GM12878 (cell line): ENCODE measurements at regions not wholly inside any gene's neighbourhood (a gene's known extent, or its start where the extent isn't known, plus 50 kb on each side); places are given as distances from the start of the nearest gene placed in this dataset.

ENCODE experiments used
- ATAC-seq: fragments of 200-7000 bp; cut with Tn5 transposase; 3 replicates; pipeline ENCODE4 v1.9.1; 2020; ENCODE audit warnings: mild to moderate bottlenecking, moderate library complexity
- BruUV-seq: library from RNA; stranded (reverse); fragments of 400-500 nt; replicated peaks from 2 replicates; lab custom pipeline; 2021; lab: Mats Ljungman, UMichigan
- CTCF ChIA-PET: fragments of 300-600 bp; sonication (Branson Sonifier 250); formaldehyde crosslinking; extraction: SDS; loops from one replicate; lab custom pipeline; 2021; ENCODE audit warnings: inconsistent platforms; lab: Yijun Ruan, JAX
- POLR2A ChIA-PET: fragments of 350-600 bp; formaldehyde crosslinking; extraction: SDS; loops from one replicate; lab custom pipeline; 2021; ENCODE audit warnings: inconsistent platforms; lab: Charles Lee
- RAD21 ChIA-PET: fragments of 300-600 bp; sonication (Branson Sonifier 250); formaldehyde crosslinking; loops from one replicate; lab custom pipeline; 2023; ENCODE audit warnings: antibody characterized with exemption; ENCODE audit not compliant: unreplicated experiment; lab: Charles Lee
- SMC1A ChIA-PET: fragments of 300-600 bp; sonication (Branson Sonifier 250); formaldehyde crosslinking; loops from one replicate; lab custom pipeline; 2023; ENCODE audit not compliant: unreplicated experiment, uncharacterized antibody; lab: Charles Lee
- DNase-seq: peaks from one replicate; pipeline ENCODE4 v3.0.0-alpha.2; 2011; ENCODE audit warnings: low read depth, low spot score
- FAIRE-seq: peaks from 3 replicates; lab custom pipeline; 2011; peaks lifted over from hg19 to GRCh38; lab: Jason Lieb, UNC
- H2AFZ ChIP-seq: 2 replicates; pipeline ENCODE4 v1.6.0; 2011; ENCODE audit warnings: low read depth, low read length, control low read depth; ENCODE audit not compliant: control insufficient read depth
- H3K27ac ChIP-seq: 2 replicates; pipeline ENCODE4 v1.5.1; 2011; ENCODE audit warnings: control low read depth; ENCODE audit not compliant: control insufficient read depth, insufficient read depth
- H3K27me3 ChIP-seq, 2 experiments: replicated peaks in 1 of 2; 2 replicates each; pipeline versions ENCODE4 v1.6.0 to v1.6.1; 2011; ENCODE audit warnings: low read length in 1 of 2; ENCODE audit not compliant: control insufficient read depth in 2 of 2, insufficient read depth in 2 of 2
- H3K36me3 ChIP-seq, 2 experiments: 2 replicates each; pipeline ENCODE4 v1.5.1; 2011; ENCODE audit warnings: low read length in 1 of 2; ENCODE audit not compliant: control insufficient read depth in 2 of 2, insufficient read depth in 2 of 2
- H3K4me1 ChIP-seq: 2 replicates; pipeline ENCODE4 v1.6.1; 2011; ENCODE audit warnings: mild to moderate bottlenecking, low read length, moderate library complexity, mixed read lengths; ENCODE audit not compliant: control insufficient read depth, insufficient read depth
- H3K4me2 ChIP-seq: 2 replicates; pipeline ENCODE4 v1.6.0; 2011; ENCODE audit warnings: control low read depth; ENCODE audit not compliant: control insufficient read depth, insufficient read depth
- H3K4me3 ChIP-seq: fragments of 200-600 bp; sonication (generic); 2 replicates; pipeline ENCODE4 v1.5.1; 2016
- H3K79me2 ChIP-seq: 2 replicates; pipeline ENCODE4 v1.6.0; 2011; ENCODE audit warnings: low read length; ENCODE audit not compliant: control insufficient read depth, insufficient read depth
- H3K9ac ChIP-seq: 2 replicates; pipeline ENCODE4 v1.8.0; 2011; ENCODE audit warnings: low read length, control low read depth, mixed read lengths; ENCODE audit not compliant: control insufficient read depth, insufficient read depth
- H3K9me3 ChIP-seq: replicated peaks from 3 replicates; pipeline ENCODE4 v1.5.1; 2011; ENCODE audit warnings: mild to moderate bottlenecking, low read length; ENCODE audit not compliant: control insufficient read depth, insufficient read depth
- H4K20me1 ChIP-seq: 2 replicates; pipeline ENCODE4 v1.6.0; 2011; ENCODE audit not compliant: control insufficient read depth, insufficient read depth
- ATF3 ChIP-seq: IDR thresholded peaks from 2 replicates; pipeline ENCODE4 v1.6.1; 2011; ENCODE audit warnings: low read depth, mild to moderate bottlenecking, low read length, moderate library complexity, borderline replicate concordance; ENCODE audit errors: extremely low read depth
- ESRRA ChIP-seq: IDR thresholded peaks from 2 replicates; pipeline ENCODE4 v1.6.1; 2012; ENCODE audit warnings: mild to moderate bottlenecking, low read length, improper control_type of control experiment
- MYB ChIP-seq: fragments of 150-350 bp; IDR thresholded peaks from 2 replicates; pipeline ENCODE4 v1.6.1; 2014; ENCODE audit warnings: mild to moderate bottlenecking, low read depth, low read length, borderline replicate concordance
- PML ChIP-seq: IDR thresholded peaks from 2 replicates; pipeline ENCODE4 v1.6.1; 2012; ENCODE audit warnings: low read length, inconsistent platforms
- ZSCAN29 ChIP-seq: fragments of 450-650 bp; IDR thresholded peaks from 2 replicates; pipeline ENCODE4 v1.6.1; 2017; ENCODE audit warnings: mild to moderate bottlenecking, moderate library complexity
- WGBS: methylation state at CpG from one replicate; pipeline ENCODE4 v1.1.6; 2016; ENCODE audit warnings: low lambda C conversion rate; ENCODE audit not compliant: insufficient replicate concordance, insufficient coverage; ENCODE audit errors: missing lambda C conversion rate; 5-methylcytosine and 5-hydroxymethylcytosine counted together
- in situ Hi-C: fragments of 300-500 bp; cut with MboI; formaldehyde crosslinking; loops from 9 replicates; pipeline ENCODE4 v1.14.3; 2018; ENCODE audit warnings: mixed read lengths
- intact Hi-C: fragments of 100-400 bp; cut with micrococcal nuclease; formaldehyde crosslinking; loops from one replicate; pipeline ENCODE4 v1.14.2; 2022; ENCODE audit not compliant: unreplicated experiment

- TF ChIP-seq ZSCAN29 = no peak
- TF ChIP-seq MYB = no peak
- no peak for TF ChIP-seq ATF3
- TF ChIP-seq ESRRA = no peak
- TF ChIP-seq, all 136 proteins: peak for 0
- POLR2A ChIA-PET = no interaction called here
- Histone ChIP-seq H4K20me1 (no peaks in the 10 kb centered on the region), H3K4me3 (no peak overlapping the region), H3K36me3 (no peaks in the 10 kb centered on the region), H3K27ac (no peak overlapping the region), H3K27me3 (no peaks in the 10 kb centered on the region), H3K9ac (no peak overlapping the region), H3K9me3 (no peaks in the 10 kb centered on the region), H3K4me1 (no peaks in the 10 kb centered on the region), H3K4me2 (no peak overlapping the region), H3K79me2 (no peaks in the 10 kb centered on the region), H2AFZ (no peak overlapping the region)
- FAIRE-seq (no peak), DNase-seq (no peak), ATAC-seq (no peak)
- 6% methylated on average over 5 of the region's 5 CpGs for whole genome bisulfite sequencing
- intact Hi-C loops = no loop called here
- no TSS peak for BruUV-seq
- SMC1A ChIA-PET = no interaction called here
- RAD21 ChIA-PET = no interaction called here
- CTCF ChIA-PET = interaction anchor here (0.6 kb wide), 1 partner anchor 9 kb away, joined by 3 read pairs; no protein-coding TSS in a partner anchor
- in situ Hi-C loops = no loop called here
These were observed 245.3 kb upstream of the HDX start for GRCh38 chrX:84747516-84747915.

GRCh38 chrX:84748965-84749656 is 246.9 kb upstream of the HDX start:
- H3K79me2 ChIP-seq = no peaks in the 10 kb centered on the region
- RAD21 ChIA-PET = no interaction called here
- intact Hi-C loops = no loop called here
- ATAC-seq = no peak
- WGBS = 6% methylated on average over 6 of the region's 6 CpGs
- H4K20me1 ChIP-seq = no peaks in the 10 kb centered on the region
- no peak overlapping the region for H2AFZ ChIP-seq
- SMC1A ChIA-PET = no interaction called here
- POLR2A ChIA-PET = interaction anchor here (0.7 kb wide), 1 partner anchor 204 kb away, joined by 3 read pairs; no protein-coding TSS in a partner anchor
- TF ChIP-seq PML = no peak
- TF ChIP-seq, all 136 proteins: peak for 0
- DNase-seq = no peak
- no peaks in the 10 kb centered on the region for H3K9me3 ChIP-seq
- CTCF ChIA-PET = no interaction called here
- no peaks in the 10 kb centered on the region for H3K36me3 ChIP-seq
- no peaks in the 10 kb centered on the region for H3K27me3 ChIP-seq
- H3K4me3 ChIP-seq = no peak overlapping the region
- no peak for FAIRE-seq
- no peak overlapping the region for H3K9ac ChIP-seq
- H3K4me2 ChIP-seq = no peak overlapping the region
- BruUV-seq = no TSS peak
- no peaks in the 10 kb centered on the region for H3K4me1 ChIP-seq
- in situ Hi-C loops = no loop called here
- no peak overlapping the region for H3K27ac ChIP-seq
